G401.6 (cell line): ENCODE measurements at regions not wholly inside any gene's neighbourhood (a gene's known extent, or its start where the extent isn't known, plus 50 kb on each side); places are given as distances from the start of the nearest gene placed in this dataset.

Source experiments
- FAIRE-seq: peaks from 2 replicates; lab custom pipeline; 2012; peaks lifted over from hg19 to GRCh38; lab: Jason Lieb, UNC

GRCh38 chr1:25103164-25103795 is 129.0 kb downstream of the SYF2 start:
- FAIRE-seq: no peak

GRCh38 chr1:25100151-25100833 is 132.0 kb downstream of the SYF2 start:
- FAIRE-seq: no peak

DNA sequence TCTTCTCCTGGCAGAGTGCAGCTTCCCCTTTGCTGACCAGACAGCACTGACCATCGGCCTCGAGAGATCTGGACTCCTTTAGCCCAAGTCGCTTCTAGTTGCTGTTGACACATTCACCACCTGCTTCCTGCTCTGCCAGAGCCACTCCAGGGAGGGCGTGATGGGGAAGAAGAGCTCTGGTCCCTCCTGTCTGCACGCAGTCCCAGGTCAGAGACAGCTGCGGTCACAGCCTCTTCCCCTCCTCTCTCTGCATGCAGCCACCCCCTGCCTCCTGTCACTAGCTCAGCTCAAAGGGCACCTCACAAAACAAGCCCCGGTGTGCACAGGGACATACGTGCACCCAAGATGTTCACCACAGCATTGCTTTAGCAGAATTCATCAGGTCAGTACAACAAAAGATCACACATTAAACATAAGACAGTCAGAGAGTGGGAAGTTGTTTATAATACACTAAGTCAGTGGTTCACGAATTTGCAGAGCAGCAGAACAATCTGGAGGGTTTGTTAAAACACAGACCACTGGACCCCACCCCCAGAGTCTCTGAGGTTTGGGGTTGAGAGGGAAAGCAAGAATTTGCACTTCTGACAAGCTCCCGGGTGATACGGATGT is 132.9 kb downstream of the SYF2 start:
- FAIRE-seq: no peak

DNA sequence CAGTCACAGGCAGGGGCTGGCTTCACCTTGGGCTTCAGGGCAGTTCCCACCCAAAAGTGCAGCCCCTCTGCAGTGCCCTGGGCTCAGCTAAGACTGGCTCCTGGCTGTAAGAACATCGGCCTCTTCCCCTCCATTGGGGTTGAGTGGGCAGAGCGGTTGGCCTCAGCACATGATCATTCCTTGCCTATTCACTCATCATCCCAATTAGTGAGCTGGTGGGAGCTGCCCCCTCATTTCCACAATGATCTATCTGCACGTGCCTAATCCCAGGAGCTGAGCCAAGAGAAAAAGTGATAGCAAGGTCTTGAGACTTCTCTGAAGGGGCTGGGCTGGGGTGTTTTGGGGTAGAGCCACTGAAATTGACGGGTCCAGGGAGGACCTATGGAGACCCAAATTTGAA is 133.6 kb downstream of the SYF2 start:
- FAIRE-seq: no peak

DNA sequence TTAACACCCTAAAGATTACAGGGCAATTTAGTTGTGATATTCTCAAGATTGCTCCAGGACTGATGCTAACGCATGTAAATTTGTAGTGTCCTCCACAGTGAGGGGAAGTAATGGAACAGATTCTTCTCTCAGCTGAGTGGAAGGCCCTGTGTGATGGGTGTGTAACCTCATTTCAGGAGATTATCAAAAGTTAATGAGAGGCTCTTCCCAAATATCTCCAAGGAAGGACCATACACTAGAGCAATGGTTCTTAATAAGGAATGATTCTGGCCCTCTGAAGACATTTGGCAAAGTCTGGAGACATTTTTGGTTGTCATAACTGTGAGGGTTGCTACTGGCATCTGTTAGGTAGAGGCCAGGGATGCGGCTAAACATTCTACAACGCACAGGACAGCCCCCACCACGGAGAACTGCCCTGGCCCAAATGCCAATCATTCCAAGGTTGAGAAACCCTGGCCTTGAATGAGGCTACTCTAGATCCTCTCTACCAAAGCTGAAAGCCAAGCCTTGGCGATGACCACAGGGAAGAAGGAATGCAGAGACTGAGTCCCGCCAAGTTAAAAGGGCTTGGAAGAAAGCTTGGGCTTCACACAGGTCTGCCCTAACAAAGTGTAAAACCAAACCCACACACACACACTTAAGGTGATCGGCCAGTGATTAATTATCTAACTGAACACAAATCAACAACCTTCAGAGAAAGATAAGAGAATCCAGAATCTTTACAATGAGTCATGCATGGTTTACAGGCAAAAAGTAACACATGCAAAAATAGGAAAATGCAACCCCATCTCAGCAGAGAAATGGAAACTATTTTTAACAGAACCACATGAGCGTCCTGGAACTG is 135.8 kb downstream of the SYF2 start:
- FAIRE-seq: no peak

DNA sequence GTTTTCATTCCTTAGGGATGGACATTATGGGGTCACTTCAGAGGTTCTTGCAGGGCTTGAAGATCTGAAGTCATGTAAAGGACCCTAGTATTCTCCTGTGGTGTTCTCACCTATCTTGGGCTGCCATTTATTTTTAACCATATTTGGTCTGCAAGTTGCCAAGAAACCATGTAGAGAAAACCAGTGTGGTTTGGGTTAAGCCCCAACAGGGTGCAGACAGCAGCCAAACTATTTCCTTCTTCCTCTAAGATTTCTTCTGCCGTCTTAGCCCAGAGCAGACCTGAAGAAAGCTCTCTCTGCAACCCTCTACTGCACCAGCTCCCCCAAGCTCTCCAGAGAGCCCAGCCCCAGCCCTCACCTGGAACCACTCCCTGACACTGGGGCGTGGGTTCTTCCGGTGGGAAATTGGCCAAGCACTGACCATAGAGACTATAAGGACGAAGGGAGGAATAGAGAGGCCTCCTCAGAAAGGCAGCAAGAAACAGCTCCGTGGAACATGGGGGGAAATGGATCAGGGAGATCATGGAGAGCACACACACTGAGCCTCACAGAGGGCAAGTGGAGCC is 136.6 kb downstream of the SYF2 start:
- no peak for FAIRE-seq

GRCh38 chr1:25094995-25095394 is 137.3 kb downstream of the SYF2 start:
- no peak for FAIRE-seq

GRCh38 chr1:25094229-25094628 is 138.1 kb downstream of the SYF2 start:
- no peak for FAIRE-seq

DNA sequence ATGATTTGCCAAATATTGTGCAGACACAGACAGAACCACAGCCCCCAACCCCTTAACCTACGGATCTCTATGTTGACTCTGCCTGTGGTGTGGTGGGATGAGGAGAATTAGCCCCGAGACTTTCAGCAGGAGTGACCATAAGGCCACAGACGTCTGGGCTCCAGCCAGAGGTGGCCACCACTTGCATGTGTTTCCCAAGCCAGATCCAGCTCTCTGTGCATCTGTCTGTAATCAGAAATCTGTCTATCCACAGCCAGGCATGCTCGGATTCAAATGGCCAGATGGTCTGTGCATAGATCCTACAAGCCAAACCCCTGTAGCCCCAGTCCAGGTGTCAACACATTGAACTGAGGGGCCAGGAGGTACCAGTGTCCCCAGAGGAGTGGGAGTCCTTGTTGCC is 140.6 kb downstream of the SYF2 start:
- no peak for FAIRE-seq

DNA sequence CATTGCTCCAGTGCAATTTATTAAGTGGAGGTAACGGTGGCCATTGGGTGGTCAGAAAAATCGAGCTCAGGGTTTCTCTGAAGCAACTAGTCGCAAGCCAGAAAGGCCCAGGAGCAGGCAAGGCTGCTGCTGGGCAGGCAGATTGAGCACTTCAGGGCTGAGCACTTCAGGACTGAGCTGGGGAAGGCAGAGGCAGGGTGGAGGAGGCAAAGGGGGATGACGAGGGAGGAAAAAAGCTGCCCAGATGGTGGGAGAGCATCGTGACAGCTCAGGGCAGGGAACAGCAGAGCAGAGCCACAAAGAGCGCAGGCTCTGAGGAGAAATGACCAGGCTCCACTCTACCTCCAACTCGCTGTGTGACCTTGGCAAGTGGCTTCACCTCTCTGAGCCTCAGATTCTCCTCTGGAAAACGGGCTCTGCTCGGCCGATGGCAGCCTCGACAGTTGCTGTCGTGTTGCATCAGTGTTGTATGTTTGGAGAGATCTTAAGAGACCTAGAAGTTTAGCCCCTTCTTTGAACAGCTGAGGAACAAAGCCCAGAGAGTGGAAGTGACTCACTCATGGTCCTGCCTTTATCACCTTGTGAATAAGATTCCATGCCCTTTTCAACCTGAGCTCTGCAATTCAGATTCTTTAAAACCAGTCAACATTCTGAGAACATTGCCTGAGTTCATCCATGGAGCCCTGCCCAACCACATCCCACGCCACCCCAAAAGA is 141.4 kb downstream of the SYF2 start:
- FAIRE-seq: no peak

DNA sequence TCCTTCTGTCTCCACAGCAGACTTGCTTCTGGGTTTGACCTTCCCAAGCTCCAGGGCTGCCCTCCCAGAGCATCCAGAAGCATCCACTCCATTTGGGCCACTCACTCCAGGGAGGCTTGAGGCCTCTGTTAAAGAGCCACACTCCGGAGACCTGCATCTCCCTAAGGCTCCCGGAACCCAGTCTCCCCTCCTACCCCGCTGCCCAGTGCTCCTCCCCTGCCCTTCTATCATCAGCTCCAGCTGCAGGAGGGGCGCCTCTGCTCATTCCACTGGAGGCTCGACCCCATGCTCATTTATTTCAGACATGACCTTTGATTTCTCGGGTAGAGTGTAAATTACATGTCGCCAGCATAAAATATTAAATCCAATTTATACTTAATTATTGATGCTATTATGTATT is 142.5 kb downstream of the SYF2 start:
- no peak for FAIRE-seq

DNA sequence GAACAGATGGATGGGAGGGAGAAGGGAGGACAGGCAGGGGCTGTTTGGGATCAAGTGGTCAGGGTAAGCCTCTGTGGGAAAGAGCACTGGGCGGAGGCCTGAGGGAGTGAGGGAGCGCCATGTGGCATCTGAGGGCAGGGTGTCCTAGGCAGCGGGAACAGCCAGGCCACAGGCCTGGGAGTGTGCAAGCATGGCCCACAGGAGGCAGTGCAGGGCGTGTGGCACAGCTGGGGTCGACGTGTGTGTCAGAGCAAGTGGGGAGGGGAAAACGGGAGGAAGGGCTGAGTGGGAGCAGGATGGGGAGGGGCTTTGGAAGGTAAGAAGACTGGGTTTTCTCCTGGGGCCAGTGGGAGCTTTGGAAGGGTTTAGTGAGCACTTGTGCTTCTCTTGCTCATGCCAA is 143.4 kb downstream of the SYF2 start:
- no peak for FAIRE-seq

DNA sequence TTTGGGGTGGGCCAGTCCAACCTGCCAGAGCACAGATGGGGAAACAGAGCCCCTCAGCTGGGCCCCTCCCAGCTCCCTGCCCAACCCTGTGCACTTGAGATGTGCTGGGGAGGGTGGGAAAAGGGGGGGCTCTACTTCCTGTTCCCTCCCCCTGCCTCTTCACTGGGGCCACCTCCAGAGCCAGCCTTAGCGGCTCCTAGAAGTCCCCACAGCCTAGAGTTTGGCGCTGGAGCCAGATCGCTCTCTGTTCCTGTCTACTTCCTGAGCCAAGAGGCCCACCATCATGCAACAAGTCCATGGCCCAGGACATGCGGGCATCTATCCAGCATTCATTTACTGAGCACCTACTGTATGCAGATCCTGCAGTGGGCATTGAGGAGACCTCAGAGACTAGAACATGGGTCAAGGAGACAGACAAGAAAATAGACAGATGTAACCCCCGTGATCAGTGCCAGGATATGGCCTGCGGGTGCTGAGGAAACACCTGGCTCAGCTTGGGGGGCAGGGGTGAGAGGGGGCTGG is 144.1 kb downstream of the SYF2 start:
- no peak for FAIRE-seq

DNA sequence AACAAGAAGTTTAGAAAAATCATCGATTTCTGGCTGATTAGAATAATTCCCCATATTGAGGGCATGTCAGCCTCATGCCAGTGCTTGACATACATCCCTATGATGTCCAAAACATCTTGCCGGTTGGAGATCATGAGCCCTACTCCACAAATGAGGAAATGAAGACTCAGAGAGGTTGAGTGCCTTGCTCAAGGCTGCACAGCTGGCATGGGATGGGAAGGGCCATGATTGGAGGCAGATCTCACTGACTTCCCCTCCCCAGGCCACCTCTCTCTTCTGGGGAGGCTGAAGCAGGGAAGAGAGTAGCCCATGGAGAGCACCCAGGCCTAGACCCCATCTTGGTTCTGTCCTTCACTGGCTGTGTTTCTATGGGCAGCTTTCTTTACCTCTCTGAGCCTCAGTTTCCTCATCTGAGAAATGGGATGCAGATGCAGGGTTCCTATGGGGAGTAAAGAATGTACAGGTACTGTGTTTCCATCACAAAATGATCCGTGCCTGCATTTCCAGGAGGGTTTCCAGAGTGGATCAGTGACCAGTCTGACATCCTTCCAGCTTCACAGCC is 145.7 kb downstream of the SYF2 start:
- FAIRE-seq: no peak

DNA sequence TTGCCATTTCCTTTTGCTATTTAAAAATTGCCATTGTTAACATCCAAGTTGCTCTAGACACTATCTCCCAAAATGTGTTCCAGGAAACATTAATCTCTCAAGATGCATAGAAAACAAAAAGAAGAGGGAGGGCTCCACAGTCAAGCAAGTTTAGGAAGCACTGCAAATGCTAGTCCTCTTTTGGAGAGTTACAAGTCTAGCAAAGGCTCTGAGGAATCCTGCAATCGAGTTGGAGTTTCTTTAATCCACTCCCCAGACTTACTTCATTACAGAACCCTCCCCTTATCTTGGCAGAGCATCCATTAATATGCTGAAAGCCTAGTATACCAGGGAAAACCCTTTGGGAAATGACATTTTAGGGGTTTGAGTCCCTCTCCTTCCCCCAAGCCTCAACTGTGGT is 147.9 kb downstream of the SYF2 start:
- no peak for FAIRE-seq

DNA sequence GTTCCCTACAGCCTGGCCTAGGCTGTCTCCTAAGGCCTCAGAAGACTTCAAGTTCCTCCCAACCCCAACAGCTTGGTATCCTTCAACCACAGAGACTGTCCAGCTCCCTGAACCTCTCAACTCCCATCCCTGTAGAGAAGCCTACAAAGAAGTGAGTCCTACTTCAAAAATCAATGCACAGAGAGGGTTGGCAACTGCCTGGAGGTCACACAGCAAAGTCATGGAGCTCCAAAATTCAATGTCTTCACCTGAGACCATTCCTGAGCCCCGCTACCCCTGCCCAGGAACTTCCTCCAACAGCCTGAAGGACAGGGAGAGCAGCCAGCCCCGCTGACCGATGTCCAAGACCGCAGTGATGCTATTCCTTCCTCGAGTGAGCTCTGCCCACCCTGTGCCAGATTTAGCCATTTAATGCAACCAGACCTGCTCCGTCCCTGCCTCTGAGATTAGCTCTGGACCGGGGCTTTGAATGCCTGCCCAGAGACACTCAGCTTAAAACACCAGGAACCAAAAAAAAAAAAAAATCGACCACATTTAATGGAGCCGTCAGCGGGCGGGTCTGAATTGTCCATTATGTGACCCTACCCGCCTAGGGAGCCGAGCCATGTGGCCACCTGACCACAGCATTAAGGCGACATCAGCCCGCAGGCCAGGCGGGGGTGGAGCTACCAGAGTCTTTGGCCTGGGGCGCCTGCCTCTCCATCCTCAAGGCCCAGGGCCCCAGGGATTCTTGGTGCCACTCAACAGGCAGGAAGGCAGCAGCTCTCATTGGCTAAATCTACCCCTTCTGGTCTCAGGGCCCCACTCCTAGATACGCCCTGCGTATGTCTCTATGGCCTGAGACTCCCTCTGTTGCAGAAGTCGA is 148.6 kb downstream of the SYF2 start:
- FAIRE-seq: no peak

DNA sequence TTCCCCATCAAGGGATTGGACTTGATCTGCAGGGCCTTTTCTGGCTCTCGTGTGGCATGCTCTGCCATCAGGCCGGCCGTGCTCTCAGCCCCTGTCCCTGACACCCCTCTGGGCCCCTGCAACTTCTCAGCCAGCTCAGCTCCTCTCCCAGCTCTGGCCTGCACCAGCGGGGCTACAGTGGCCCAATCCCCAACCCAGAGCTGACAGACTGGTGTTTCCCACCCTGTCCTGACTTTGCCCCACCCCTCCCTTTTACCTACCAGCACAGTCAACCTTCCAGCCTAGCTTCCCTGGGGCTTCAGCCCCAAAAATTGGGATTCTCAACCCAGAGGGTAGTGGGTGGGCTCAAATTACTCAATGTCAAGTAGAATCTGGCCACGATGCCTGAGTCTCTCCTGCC is 149.3 kb downstream of the SYF2 start:
- no peak for FAIRE-seq

DNA sequence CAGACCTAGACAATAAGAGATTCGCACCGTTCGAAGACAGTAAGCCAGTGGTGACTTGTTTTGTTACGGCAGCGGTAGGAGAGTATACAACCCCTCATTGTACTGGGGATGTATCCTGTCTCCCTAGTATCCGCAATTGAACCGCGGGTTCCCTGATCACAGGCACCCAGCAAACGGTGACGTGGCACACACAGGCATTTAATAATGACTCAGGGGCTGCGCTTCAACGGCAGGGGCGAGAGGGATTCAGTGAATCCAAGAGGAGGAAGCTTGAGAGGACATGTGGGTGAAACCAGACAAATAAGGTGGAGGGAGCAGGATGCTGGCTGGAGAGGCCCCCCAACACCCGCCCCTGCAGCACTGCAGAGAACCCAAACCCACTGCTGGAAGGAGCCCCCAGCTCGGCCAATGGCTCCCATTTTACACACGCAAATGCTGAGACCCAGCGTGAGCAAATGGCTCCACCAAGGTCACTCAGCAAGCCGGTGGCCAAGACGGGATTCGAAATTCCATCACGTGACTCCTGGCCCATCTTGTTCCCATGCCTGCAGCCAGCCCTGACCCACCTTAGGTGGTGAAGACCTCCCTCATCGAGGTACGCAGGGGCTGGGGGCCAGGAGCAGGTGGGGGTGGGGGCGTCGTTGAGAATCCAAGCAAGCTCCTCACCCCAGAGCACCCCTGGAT is 149.9 kb downstream of the SYF2 start:
- FAIRE-seq: no peak

GRCh38 chr1:25081496-25081895 is 150.8 kb downstream of the SYF2 start:
- no peak for FAIRE-seq
